ENCODE measurements at regions not wholly inside any gene's neighbourhood (a gene's known extent, or its start where the extent isn't known, plus 50 kb on each side); places are given as distances from the start of the nearest gene placed in this dataset.

- no peak overlapping the region for H3K4me3 ChIP-seq
- TF ChIP-seq, protein P1, sequence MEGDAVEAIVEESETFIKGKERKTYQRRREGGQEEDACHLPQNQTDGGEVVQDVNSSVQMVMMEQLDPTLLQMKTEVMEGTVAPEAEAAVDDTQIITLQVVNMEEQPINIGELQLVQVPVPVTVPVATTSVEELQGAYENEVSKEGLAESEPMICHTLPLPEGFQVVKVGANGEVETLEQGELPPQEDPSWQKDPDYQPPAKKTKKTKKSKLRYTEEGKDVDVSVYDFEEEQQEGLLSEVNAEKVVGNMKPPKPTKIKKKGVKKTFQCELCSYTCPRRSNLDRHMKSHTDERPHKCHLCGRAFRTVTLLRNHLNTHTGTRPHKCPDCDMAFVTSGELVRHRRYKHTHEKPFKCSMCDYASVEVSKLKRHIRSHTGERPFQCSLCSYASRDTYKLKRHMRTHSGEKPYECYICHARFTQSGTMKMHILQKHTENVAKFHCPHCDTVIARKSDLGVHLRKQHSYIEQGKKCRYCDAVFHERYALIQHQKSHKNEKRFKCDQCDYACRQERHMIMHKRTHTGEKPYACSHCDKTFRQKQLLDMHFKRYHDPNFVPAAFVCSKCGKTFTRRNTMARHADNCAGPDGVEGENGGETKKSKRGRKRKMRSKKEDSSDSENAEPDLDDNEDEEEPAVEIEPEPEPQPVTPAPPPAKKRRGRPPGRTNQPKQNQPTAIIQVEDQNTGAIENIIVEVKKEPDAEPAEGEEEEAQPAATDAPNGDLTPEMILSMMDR (IDR thresholded peaks at IDR 0.05), result no peak
- H3K4me1 ChIP-seq (ENCODE audit: control insufficient read depth in 1 of 2, low read depth in 2 of 2), result no peaks in the 10 kb centered on the region
- DNase-seq (ENCODE audit: low spot score) (no peak), ATAC-seq (ENCODE audit: insufficient number of reproducible peaks, low FRiP score, low read depth) (no peak)
- H3K36me3 ChIP-seq, result no peaks in the 10 kb centered on the region
- H3K27ac ChIP-seq, result no peak overlapping the region
- H3K27me3 ChIP-seq (replicated peaks; ENCODE audit: insufficient read depth), result no peaks in the 10 kb centered on the region
- H3K9me3 ChIP-seq, result no peaks in the 10 kb centered on the region
Measured at GRCh38 chr12:131250951-131251315, 297.2 kb downstream of the ADGRD1 start.

GRCh38 chr12:131251336-131252101 is 297.8 kb downstream of the ADGRD1 start:
- Histone ChIP-seq H3K36me3 (no peaks in the 10 kb centered on the region), H3K4me3 (no peak overlapping the region), H3K27ac (no peak overlapping the region), H3K27me3 (replicated peaks; ENCODE audit: insufficient read depth) (no peaks in the 10 kb centered on the region), H3K4me1 (ENCODE audit: control insufficient read depth in 1 of 2, low read depth in 2 of 2) (no peaks in the 10 kb centered on the region), H3K9me3 (no peaks in the 10 kb centered on the region)
- TF ChIP-seq, protein P1 (IDR thresholded peaks at IDR 0.05), result no peak
- ATAC-seq (ENCODE audit: insufficient number of reproducible peaks, low FRiP score, low read depth), result no peak
- no peak for DNase-seq (ENCODE audit: low spot score)

GRCh38 chr12:131253376-131254026 is 299.8 kb downstream of the ADGRD1 start:
- DNase-seq (ENCODE audit: low spot score), result no peak
- Histone ChIP-seq H3K27ac (no peak overlapping the region), H3K9me3 (no peaks in the 10 kb centered on the region), H3K4me1 (ENCODE audit: control insufficient read depth in 1 of 2, low read depth in 2 of 2) (no peaks in the 10 kb centered on the region), H3K4me3 (no peak overlapping the region), H3K36me3 (no peaks in the 10 kb centered on the region), H3K27me3 (replicated peaks; ENCODE audit: insufficient read depth) (no peaks in the 10 kb centered on the region)
- TF ChIP-seq, protein P1 (IDR thresholded peaks at IDR 0.05), result no peak
- ATAC-seq (ENCODE audit: insufficient number of reproducible peaks, low FRiP score, low read depth), result no peak

- TF ChIP-seq, protein P1 (IDR thresholded peaks at IDR 0.05), result no peak
- Histone ChIP-seq H3K36me3 (no peaks in the 10 kb centered on the region), H3K4me3 (no peak overlapping the region), H3K4me1 (ENCODE audit: control insufficient read depth in 1 of 2, low read depth in 2 of 2) (no peaks in the 10 kb centered on the region), H3K9me3 (no peaks in the 10 kb centered on the region), H3K27me3 (replicated peaks; ENCODE audit: insufficient read depth) (no peaks in the 10 kb centered on the region), H3K27ac (no peak overlapping the region)
- ATAC-seq (ENCODE audit: insufficient number of reproducible peaks, low FRiP score, low read depth) (no peak), DNase-seq (ENCODE audit: low spot score) (no peak)
Measured at GRCh38 chr12:131254374-131254773, 300.7 kb downstream of the ADGRD1 start.

DNA sequence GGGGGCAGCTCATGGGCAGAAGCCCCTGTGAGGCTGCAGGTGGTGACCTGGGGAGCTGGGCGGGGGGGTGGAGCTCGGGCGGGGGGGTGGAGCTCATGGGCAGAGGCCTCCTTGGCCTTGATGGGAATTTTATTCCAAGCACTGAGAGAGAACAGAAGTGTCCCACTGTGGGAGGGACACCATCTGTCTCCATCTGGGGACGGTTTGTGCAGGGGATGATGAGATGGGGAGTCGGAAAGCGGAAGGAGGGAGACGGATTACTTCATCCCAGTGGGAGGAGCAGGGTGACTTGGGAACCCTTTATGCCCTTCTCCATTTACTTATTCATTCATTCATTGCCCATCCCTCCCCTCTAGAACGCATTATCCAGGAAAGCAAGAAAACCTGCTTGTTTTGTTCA is 304.7 kb downstream of the ADGRD1 start:
- Histone ChIP-seq H3K9me3 (no peaks in the 10 kb centered on the region), H3K27me3 (replicated peaks; ENCODE audit: insufficient read depth) (no peaks in the 10 kb centered on the region), H3K36me3 (no peaks in the 10 kb centered on the region), H3K27ac (no peak overlapping the region), H3K4me3 (no peak overlapping the region), H3K4me1 (ENCODE audit: control insufficient read depth in 1 of 2, low read depth in 2 of 2) (no peaks in the 10 kb centered on the region)
- DNase-seq (ENCODE audit: low spot score) (no peak), ATAC-seq (ENCODE audit: insufficient number of reproducible peaks, low FRiP score, low read depth) (no peak)
- TF ChIP-seq, protein P1 (IDR thresholded peaks at IDR 0.05), result no peak

All from thoracic aorta (tissue), 2 donors.